ENCODE measurements at regions not wholly inside any gene's neighbourhood (a gene's known extent, or its start where the extent isn't known, plus 50 kb on each side); places are given as distances from the start of the nearest gene placed in this dataset.
A peak's percentile ranks its signal among the peaks of the same experiment; 100 is the strongest.

DNA sequence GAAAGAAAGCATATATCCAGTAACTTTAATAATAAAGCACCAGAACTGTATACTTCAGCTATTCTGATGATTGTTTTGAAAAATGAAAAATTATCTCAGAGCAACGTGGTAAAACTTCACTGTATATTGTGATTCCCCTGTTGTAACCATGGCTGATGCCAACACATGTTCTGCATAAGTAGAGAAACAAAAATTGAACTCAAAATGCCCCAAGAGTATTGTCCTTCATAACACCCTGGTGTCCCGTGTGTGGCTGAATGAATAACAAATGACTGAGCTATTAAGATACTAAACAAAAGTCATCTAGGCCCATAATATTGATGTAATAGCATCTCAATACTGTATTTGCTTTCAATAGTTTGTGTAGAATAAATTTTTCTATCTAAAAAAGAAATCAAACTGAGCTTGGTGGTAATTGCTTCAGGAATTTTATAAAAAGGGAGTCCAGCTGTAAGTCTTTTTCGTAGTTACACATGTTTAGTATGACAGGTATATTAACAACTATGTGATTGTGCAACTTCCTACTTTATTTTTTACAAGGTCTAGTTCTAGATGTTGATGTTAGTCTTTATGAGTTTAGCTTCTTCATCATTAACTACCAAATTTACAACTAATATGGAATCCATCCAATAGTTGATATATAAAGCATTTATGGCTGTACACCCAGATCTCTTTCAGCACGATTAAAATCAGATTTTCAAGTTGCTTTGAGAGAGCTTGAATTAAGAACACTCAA lies 623.8 kb upstream of the AGTR1 start:
- DNase-seq: no peak
- TF ChIP-seq, protein P1, sequence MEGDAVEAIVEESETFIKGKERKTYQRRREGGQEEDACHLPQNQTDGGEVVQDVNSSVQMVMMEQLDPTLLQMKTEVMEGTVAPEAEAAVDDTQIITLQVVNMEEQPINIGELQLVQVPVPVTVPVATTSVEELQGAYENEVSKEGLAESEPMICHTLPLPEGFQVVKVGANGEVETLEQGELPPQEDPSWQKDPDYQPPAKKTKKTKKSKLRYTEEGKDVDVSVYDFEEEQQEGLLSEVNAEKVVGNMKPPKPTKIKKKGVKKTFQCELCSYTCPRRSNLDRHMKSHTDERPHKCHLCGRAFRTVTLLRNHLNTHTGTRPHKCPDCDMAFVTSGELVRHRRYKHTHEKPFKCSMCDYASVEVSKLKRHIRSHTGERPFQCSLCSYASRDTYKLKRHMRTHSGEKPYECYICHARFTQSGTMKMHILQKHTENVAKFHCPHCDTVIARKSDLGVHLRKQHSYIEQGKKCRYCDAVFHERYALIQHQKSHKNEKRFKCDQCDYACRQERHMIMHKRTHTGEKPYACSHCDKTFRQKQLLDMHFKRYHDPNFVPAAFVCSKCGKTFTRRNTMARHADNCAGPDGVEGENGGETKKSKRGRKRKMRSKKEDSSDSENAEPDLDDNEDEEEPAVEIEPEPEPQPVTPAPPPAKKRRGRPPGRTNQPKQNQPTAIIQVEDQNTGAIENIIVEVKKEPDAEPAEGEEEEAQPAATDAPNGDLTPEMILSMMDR (IDR thresholded peaks at IDR 0.05; ENCODE audit: partially characterized antibody, unreplicated experiment): no peak
- Mint-ChIP-seq H3K27me3 (ENCODE audit: unreplicated experiment) (no peaks in the 10 kb centered on the region), H3K9me3 (ENCODE audit: unreplicated experiment) (no peaks in the 10 kb centered on the region), H3K27ac (ENCODE audit: unreplicated experiment) (no peak overlapping the region), H3K4me1 (ENCODE audit: low read depth, unreplicated experiment) (peaks cover 4% of the 10 kb centered on the region), H3K4me3 (ENCODE audit: unreplicated experiment) (no peak overlapping the region), H3K36me3 (ENCODE audit: unreplicated experiment) (no peaks in the 10 kb centered on the region)

DNA sequence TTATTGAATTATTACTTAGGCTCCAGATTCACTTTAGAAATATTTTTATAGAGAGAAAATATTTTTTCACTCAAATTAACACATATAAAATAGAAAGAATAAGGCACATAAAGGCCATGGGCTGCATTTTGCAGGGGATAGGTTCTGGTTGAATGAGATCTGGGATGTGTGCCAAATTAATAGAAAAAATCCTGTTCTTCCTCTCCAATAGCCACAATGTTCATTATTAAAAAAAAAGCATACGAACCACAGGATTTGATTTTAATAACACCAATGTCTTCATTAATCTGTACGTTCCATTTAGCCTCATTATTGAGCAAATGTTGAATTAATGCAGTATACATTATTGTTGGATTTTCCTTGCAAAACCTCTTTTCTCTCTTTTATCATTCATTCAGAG lies 622.8 kb upstream of the AGTR1 start:
- DNase-seq: no peak
- no peak overlapping the region for H3K4me3 Mint-ChIP-seq (ENCODE audit: unreplicated experiment)
- H3K9me3 Mint-ChIP-seq (ENCODE audit: unreplicated experiment): no peaks in the 10 kb centered on the region
- H3K27me3 Mint-ChIP-seq (ENCODE audit: unreplicated experiment): no peaks in the 10 kb centered on the region
- H3K27ac Mint-ChIP-seq (ENCODE audit: unreplicated experiment): no peak overlapping the region
- no peaks in the 10 kb centered on the region for H3K36me3 Mint-ChIP-seq (ENCODE audit: unreplicated experiment)
- TF ChIP-seq, protein P1 (IDR thresholded peaks at IDR 0.05; ENCODE audit: partially characterized antibody, unreplicated experiment): no peak
- peaks cover 4% of the 10 kb centered on the region for H3K4me1 Mint-ChIP-seq (ENCODE audit: low read depth, unreplicated experiment)

DNA sequence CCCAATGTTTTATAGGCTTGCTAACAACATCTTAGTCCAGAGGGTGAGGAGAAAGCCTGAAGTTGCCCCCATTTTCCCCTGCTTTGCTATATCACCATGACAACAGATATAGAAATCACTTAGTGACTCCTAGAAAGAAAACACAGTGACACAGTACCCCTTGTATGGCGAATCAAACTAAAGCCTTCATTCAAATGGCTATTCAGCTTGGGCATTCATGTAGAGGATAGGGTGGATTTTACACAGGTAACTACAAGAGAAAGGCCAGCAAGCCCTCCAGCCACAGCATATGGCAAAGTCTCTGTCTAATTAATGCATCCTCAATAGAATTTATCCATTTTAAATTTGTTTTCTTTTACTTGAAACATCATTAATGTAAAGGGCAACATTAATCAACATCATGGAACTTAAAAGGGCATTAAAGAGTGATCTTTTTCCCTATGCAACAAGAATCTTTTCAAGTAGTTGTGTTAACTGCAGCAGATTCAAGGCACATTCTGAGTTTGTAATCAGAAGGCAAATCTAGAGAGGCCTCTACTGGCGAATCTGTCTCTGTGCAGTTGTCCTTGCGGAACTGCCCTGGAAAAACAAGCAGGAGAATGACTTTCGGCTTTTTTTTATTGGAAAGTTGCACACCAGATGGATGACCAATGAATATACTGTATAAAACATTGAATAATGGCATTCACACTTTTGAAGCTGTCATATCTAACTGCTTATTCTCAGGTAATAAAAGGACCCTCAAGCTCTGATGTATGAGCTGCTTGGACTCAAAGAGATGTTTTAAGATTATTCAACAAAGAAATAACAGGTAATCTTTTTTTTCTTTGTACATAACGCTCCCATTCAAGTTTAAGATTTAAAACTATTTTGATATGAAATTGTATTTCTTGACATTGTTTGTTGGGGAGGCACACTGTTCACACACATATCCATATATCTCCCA lies 621.7 kb upstream of the AGTR1 start:
- H3K36me3 Mint-ChIP-seq (ENCODE audit: unreplicated experiment): no peaks in the 10 kb centered on the region
- no peaks in the 10 kb centered on the region for H3K27me3 Mint-ChIP-seq (ENCODE audit: unreplicated experiment)
- H3K4me3 Mint-ChIP-seq (ENCODE audit: unreplicated experiment): no peak overlapping the region
- DNase-seq: no peak
- no peak overlapping the region for H3K27ac Mint-ChIP-seq (ENCODE audit: unreplicated experiment)
- peaks cover 4% of the 10 kb centered on the region for H3K4me1 Mint-ChIP-seq (ENCODE audit: low read depth, unreplicated experiment)
- no peaks in the 10 kb centered on the region for H3K9me3 Mint-ChIP-seq (ENCODE audit: unreplicated experiment)
- TF ChIP-seq, protein P1 (IDR thresholded peaks at IDR 0.05; ENCODE audit: partially characterized antibody, unreplicated experiment): peak; percentile 50

DNA sequence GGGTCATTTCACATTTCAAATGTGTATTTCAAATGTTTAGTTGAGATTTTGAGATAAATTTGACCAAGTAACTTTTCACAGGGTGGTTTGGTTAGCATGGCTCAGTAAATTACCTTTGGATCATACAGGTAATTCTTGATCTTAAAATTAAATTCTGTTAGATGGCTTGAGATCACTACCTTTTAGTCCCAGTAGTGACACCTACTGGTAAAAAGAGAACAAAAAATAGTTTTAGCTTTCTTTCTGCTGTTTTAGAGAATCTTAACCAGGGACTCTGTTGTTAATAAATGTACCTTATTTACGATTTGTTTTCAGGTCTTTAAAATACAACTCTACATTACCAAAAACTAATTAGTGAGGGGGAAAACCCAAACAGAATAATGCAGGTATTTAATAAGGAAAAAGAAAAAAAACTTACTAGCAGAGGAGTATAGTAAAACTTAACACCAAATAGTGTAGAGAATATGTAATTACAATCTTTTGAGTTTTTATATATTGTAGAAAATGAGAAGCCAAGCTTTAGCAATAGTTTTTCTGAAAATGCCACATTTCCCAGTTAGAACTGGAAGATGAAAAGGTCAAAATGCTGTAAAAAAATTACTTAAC lies 620.3 kb upstream of the AGTR1 start:
- Mint-ChIP-seq H3K4me1 (ENCODE audit: low read depth, unreplicated experiment) (peaks cover 4% of the 10 kb centered on the region), H3K36me3 (ENCODE audit: unreplicated experiment) (no peaks in the 10 kb centered on the region), H3K9me3 (ENCODE audit: unreplicated experiment) (no peaks in the 10 kb centered on the region), H3K27ac (ENCODE audit: unreplicated experiment) (no peak overlapping the region), H3K4me3 (ENCODE audit: unreplicated experiment) (no peak overlapping the region), H3K27me3 (ENCODE audit: unreplicated experiment) (no peaks in the 10 kb centered on the region)
- no peak for DNase-seq
- TF ChIP-seq, protein P1 (IDR thresholded peaks at IDR 0.05; ENCODE audit: partially characterized antibody, unreplicated experiment): peak; percentile 75
